GM08714 (cell line): ENCODE measurements at regions not wholly inside any gene's neighbourhood (a gene's known extent, or its start where the extent isn't known, plus 50 kb on each side); places are given as distances from the start of the nearest gene placed in this dataset.

ENCODE experiments used
- H3K4me3 ChIP-seq: fragments of 200-500 bp; sonication (Bioruptor generic); 2 replicates; pipeline ENCODE4 v1.5.1; 2014; ENCODE audit warnings: mild to moderate bottlenecking, low read length, inconsistent platforms
- ZNF274 ChIP-seq: IDR thresholded peaks from 2 replicates; pipeline ENCODE4 v1.6.1; 2012; ENCODE audit warnings: mild to moderate bottlenecking, low read depth, low read length

GRCh38 chr13:39894586-39894985 lies 239.1 kb downstream of the COG6 start:
- H3K4me3 ChIP-seq, result no peak overlapping the region
- no peak for TF ChIP-seq ZNF274

GRCh38 chr13:39895254-39895653 lies 239.8 kb downstream of the COG6 start:
- TF ChIP-seq ZNF274, result no peak
- H3K4me3 ChIP-seq, result no peak overlapping the region

- no peak overlapping the region for H3K4me3 ChIP-seq
- TF ChIP-seq ZNF274, result no peak
These were observed 242.2 kb downstream of the COG6 start for GRCh38 chr13:39897636-39898035.

- no peak overlapping the region for H3K4me3 ChIP-seq
- no peak for TF ChIP-seq ZNF274
These were observed 244.8 kb downstream of the COG6 start for GRCh38 chr13:39900106-39900750.

GRCh38 chr13:39904959-39905358 lies 249.5 kb downstream of the COG6 start:
- TF ChIP-seq ZNF274, result no peak

GRCh38 chr13:39909634-39910033 lies 254.2 kb downstream of the COG6 start:
- no peak overlapping the region for H3K4me3 ChIP-seq
- no peak for TF ChIP-seq ZNF274

More at GRCh38 chr13:39904959-39905358, 249.5 kb downstream of the COG6 start:
- H3K4me3 ChIP-seq, result no peak overlapping the region

- no peak for TF ChIP-seq ZNF274
- H3K4me3 ChIP-seq, result no peak overlapping the region
These were observed 254.6 kb downstream of the COG6 start for GRCh38 chr13:39910041-39910440.

- no peak overlapping the region for H3K4me3 ChIP-seq
- TF ChIP-seq ZNF274, result no peak
These were observed 255.4 kb downstream of the COG6 start for GRCh38 chr13:39910833-39911232.

- no peak for TF ChIP-seq ZNF274
- H3K4me3 ChIP-seq, result no peak overlapping the region
These were observed 257.9 kb downstream of the COG6 start for GRCh38 chr13:39913339-39913738.

- no peak overlapping the region for H3K4me3 ChIP-seq
- no peak for TF ChIP-seq ZNF274
These were observed 258.5 kb downstream of the COG6 start for GRCh38 chr13:39913928-39914327.

GRCh38 chr13:39915418-39915817 lies 260.0 kb downstream of the COG6 start:
- no peak overlapping the region for H3K4me3 ChIP-seq
- no peak for TF ChIP-seq ZNF274

- TF ChIP-seq ZNF274, result no peak
- no peak overlapping the region for H3K4me3 ChIP-seq
These were observed 260.9 kb downstream of the COG6 start for GRCh38 chr13:39916330-39916729.

GRCh38 chr13:39918620-39919236 lies 263.3 kb downstream of the COG6 start:
- H3K4me3 ChIP-seq, result no peak overlapping the region
- no peak for TF ChIP-seq ZNF274

- no peak for TF ChIP-seq ZNF274
These were observed 265.2 kb downstream of the COG6 start for GRCh38 chr13:39920613-39921012.

GRCh38 chr13:39926345-39926744 lies 270.9 kb downstream of the COG6 start:
- no peak for TF ChIP-seq ZNF274
- no peak overlapping the region for H3K4me3 ChIP-seq

More at GRCh38 chr13:39920613-39921012, 265.2 kb downstream of the COG6 start:
- H3K4me3 ChIP-seq, result no peak overlapping the region
